Endodermal cell (in vitro differentiated cells): ENCODE measurements at regions not wholly inside any gene's neighbourhood (a gene's known extent, or its start where the extent isn't known, plus 50 kb on each side); places are given as distances from the start of the nearest gene placed in this dataset.

ENCODE experiments used
- DNase-seq: peaks from one replicate; pipeline ENCODE4 v3.0.0-alpha.2; 2017
- H3K27ac ChIP-seq: 2 replicates; pipeline ENCODE4 v1.5.1; 2013; ENCODE audit warnings: mild to moderate bottlenecking, low read depth, low read length, moderate library complexity
- H3K27me3 ChIP-seq: 2 replicates; pipeline ENCODE4 v1.6.1; 2013; ENCODE audit warnings: mild to moderate bottlenecking, low read length, moderate library complexity; ENCODE audit not compliant: insufficient read depth, control insufficient read depth, poor library complexity, severe bottlenecking
- H3K36me3 ChIP-seq: 2 replicates; pipeline ENCODE4 v1.7.0; 2013; ENCODE audit warnings: mild to moderate bottlenecking, low read length, moderate library complexity; ENCODE audit not compliant: control insufficient read depth, insufficient read depth
- H3K4me1 ChIP-seq: one replicate; pipeline ENCODE4 v1.7.0; 2013; ENCODE audit warnings: low read length; ENCODE audit not compliant: control insufficient read depth, insufficient read depth
- H3K4me3 ChIP-seq: 2 replicates; pipeline ENCODE4 v1.5.1; 2013; ENCODE audit warnings: mild to moderate bottlenecking, low read length, moderate library complexity
- H3K9ac ChIP-seq: 2 replicates; pipeline ENCODE4 v1.6.1; 2013; ENCODE audit warnings: mild to moderate bottlenecking, low read length, moderate library complexity; ENCODE audit not compliant: poor library complexity, severe bottlenecking; ENCODE audit errors: extremely low read depth
- H3K9me3 ChIP-seq: 2 replicates; pipeline ENCODE4 v1.6.1; 2013; ENCODE audit warnings: mild to moderate bottlenecking, low read length, moderate library complexity; ENCODE audit not compliant: control insufficient read depth
- H3K27ac Mint-ChIP-seq: 2 replicates; pipeline ENCODE4 v1.8.0; 2020; ENCODE audit warnings: mixed read lengths
- H3K27me3 Mint-ChIP-seq: 2 replicates; pipeline ENCODE4 v1.8.0; 2021; ENCODE audit warnings: mild to moderate bottlenecking, mixed read lengths; ENCODE audit not compliant: insufficient read depth
- H3K36me3 Mint-ChIP-seq: 2 replicates; pipeline ENCODE4 v1.8.0; 2020; ENCODE audit warnings: low read depth, mixed read lengths
- H3K4me1 Mint-ChIP-seq: 2 replicates; pipeline ENCODE4 v1.8.0; 2020; ENCODE audit warnings: mixed read lengths
- H3K4me3 Mint-ChIP-seq: 2 replicates; pipeline ENCODE4 v1.8.0; 2020; ENCODE audit warnings: mild to moderate bottlenecking, moderate library complexity, mixed read lengths
- H3K9me3 Mint-ChIP-seq: 2 replicates; pipeline ENCODE4 v1.8.0; 2020; ENCODE audit warnings: mild to moderate bottlenecking, mixed read lengths
- CTCF ChIP-seq: fragments of 200-600 bp; sonication (generic); conservative IDR thresholded peaks from 2 replicates; pipeline ENCODE4 v1.5.0; 2021; ENCODE audit warnings: antibody characterized with exemption, mild to moderate bottlenecking
- WGBS, 2 experiments: methylation state at CpG; one replicate each; pipeline versions ENCODE4 v1.1.5 to v1.1.7; 2013; ENCODE audit warnings: missing lambda C conversion rate in 2 of 2, mixed read lengths in 1 of 2; ENCODE audit not compliant: insufficient coverage in 1 of 2, insufficient read length in 1 of 2; 5-methylcytosine and 5-hydroxymethylcytosine counted together

- DNase-seq = no peak
- H3K9me3 Mint-ChIP-seq = peaks cover 14% of the 10 kb centered on the region
- peaks cover 8% of the 10 kb centered on the region for H3K4me1 Mint-ChIP-seq
- H3K4me3 ChIP-seq = no peak overlapping the region
- peaks cover 2% of the 10 kb centered on the region for H3K4me1 ChIP-seq
- H3K36me3 ChIP-seq = no peaks in the 10 kb centered on the region
- H3K9me3 ChIP-seq = peaks cover 13% of the 10 kb centered on the region
- H3K27me3 ChIP-seq = no peaks in the 10 kb centered on the region
- no peak overlapping the region for H3K27ac Mint-ChIP-seq
- no peak overlapping the region for H3K4me3 Mint-ChIP-seq
- H3K36me3 Mint-ChIP-seq = no peaks in the 10 kb centered on the region
- H3K27ac ChIP-seq = no peak overlapping the region
- no peaks in the 10 kb centered on the region for H3K27me3 Mint-ChIP-seq
- 92 to 96% methylated on average over 8 to 9 of the region's 9 CpGs for WGBS, 2 experiments
- no peak overlapping the region for H3K9ac ChIP-seq
- no peak for TF ChIP-seq CTCF
Observed at GRCh38 chr6:110554966-110555460, 78.6 kb upstream of the SLC22A16 start.

DNA sequence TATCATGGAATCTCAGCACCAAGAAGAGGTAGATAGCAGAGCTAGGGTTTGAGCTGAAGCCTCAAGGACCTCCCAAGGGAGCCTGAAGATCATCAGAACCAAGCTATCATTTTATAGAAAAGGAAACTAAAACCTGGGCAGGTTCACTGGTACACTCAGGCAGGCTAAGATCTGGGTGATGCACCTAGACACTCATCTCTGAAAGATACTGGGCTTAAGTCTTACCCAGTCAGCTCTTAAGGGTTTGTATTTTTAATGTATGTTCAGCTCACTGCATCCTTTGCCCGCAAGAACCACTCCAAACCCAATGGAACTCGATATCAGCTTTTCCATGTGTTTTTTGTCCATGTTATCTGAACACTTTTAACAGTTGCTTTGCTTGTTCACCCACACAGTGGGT lies 78.0 kb upstream of the SLC22A16 start:
- 87 to 100% methylated on average over 1 to 2 of the region's 2 CpGs for WGBS, 2 experiments
- no peak overlapping the region for H3K4me3 ChIP-seq
- Mint-ChIP-seq H3K4me3 (no peak overlapping the region), H3K27ac (no peak overlapping the region), H3K36me3 (no peaks in the 10 kb centered on the region), H3K4me1 (peaks cover 8% of the 10 kb centered on the region), H3K9me3 (peaks cover 16% of the 10 kb centered on the region), H3K27me3 (no peaks in the 10 kb centered on the region)
- H3K9ac ChIP-seq = no peak overlapping the region
- peaks cover 13% of the 10 kb centered on the region for H3K9me3 ChIP-seq
- no peaks in the 10 kb centered on the region for H3K36me3 ChIP-seq
- peaks cover 2% of the 10 kb centered on the region for H3K4me1 ChIP-seq
- no peak for DNase-seq
- no peaks in the 10 kb centered on the region for H3K27me3 ChIP-seq
- TF ChIP-seq CTCF = no peak
- no peak overlapping the region for H3K27ac ChIP-seq

- H3K4me3 ChIP-seq = no peak overlapping the region
- no peaks in the 10 kb centered on the region for H3K27me3 ChIP-seq
- H3K36me3 Mint-ChIP-seq = no peaks in the 10 kb centered on the region
- no peak overlapping the region for H3K27ac Mint-ChIP-seq
- H3K9me3 Mint-ChIP-seq = peaks cover 16% of the 10 kb centered on the region
- H3K9me3 ChIP-seq = peaks cover 13% of the 10 kb centered on the region
- peaks cover 8% of the 10 kb centered on the region for H3K4me1 Mint-ChIP-seq
- H3K4me3 Mint-ChIP-seq = no peak overlapping the region
- H3K36me3 ChIP-seq = no peaks in the 10 kb centered on the region
- no peak overlapping the region for H3K27ac ChIP-seq
- H3K9ac ChIP-seq = no peak overlapping the region
- H3K27me3 Mint-ChIP-seq = no peaks in the 10 kb centered on the region
- WGBS, 2 experiments = 93 to 95% methylated on average over 8 to 18 of the region's 18 CpGs
- H3K4me1 ChIP-seq = peaks cover 2% of the 10 kb centered on the region
- no peak for DNase-seq
- TF ChIP-seq CTCF = no peak
Observed at GRCh38 chr6:110552901-110553641, 76.7 kb upstream of the SLC22A16 start.
